Suppressor macrophage (primary cell): ENCODE measurements at regions not wholly inside any gene's neighbourhood (a gene's known extent, or its start where the extent isn't known, plus 50 kb on each side); places are given as distances from the start of the nearest gene placed in this dataset.

Experiments
- DNase-seq, 4 experiments: peaks; one replicate each; pipeline ENCODE4 v3.0.0-alpha.2; 2020 to 2022

GRCh38 chr5:24805230-24805629, 160.5 kb upstream of the CDH10 start:
- DNase-seq: no peak

- DNase-seq: no peak
These were observed 159.5 kb upstream of the CDH10 start for GRCh38 chr5:24804221-24804681.

GRCh38 chr5:24791326-24791725, 146.5 kb upstream of the CDH10 start:
- no peak for DNase-seq

- no peak for DNase-seq
These were observed 145.0 kb upstream of the CDH10 start for GRCh38 chr5:24789611-24790351.

- DNase-seq: no peak
These were observed 144.2 kb upstream of the CDH10 start for GRCh38 chr5:24788829-24789514.

GRCh38 chr5:24786108-24786507, 141.3 kb upstream of the CDH10 start:
- no peak for DNase-seq

- DNase-seq: no peak
These were observed 138.8 kb upstream of the CDH10 start for GRCh38 chr5:24783596-24783995.

GRCh38 chr5:24777392-24777791, 132.6 kb upstream of the CDH10 start:
- no peak for DNase-seq

GRCh38 chr5:24773261-24773660, 128.5 kb upstream of the CDH10 start:
- DNase-seq: no peak

GRCh38 chr5:24767086-24767485, 122.3 kb upstream of the CDH10 start:
- DNase-seq: no peak

- DNase-seq: no peak
These were observed 120.4 kb upstream of the CDH10 start for GRCh38 chr5:24765219-24765618.

- DNase-seq: no peak
These were observed 105.6 kb upstream of the CDH10 start for GRCh38 chr5:24750355-24750754.

- DNase-seq: no peak
These were observed 104.9 kb upstream of the CDH10 start for GRCh38 chr5:24749701-24750100.

GRCh38 chr5:24747327-24747726, 102.5 kb upstream of the CDH10 start:
- DNase-seq: no peak

GRCh38 chr5:24742334-24742733, 97.6 kb upstream of the CDH10 start:
- no peak for DNase-seq

GRCh38 chr5:24737163-24737562, 92.4 kb upstream of the CDH10 start:
- no peak for DNase-seq

- DNase-seq: no peak
These were observed 90.5 kb upstream of the CDH10 start for GRCh38 chr5:24735284-24735683.

- DNase-seq: no peak
These were observed 87.4 kb upstream of the CDH10 start for GRCh38 chr5:24732184-24732583.

- DNase-seq: no peak
These were observed 76.0 kb upstream of the CDH10 start for GRCh38 chr5:24720743-24721142.

GRCh38 chr5:24714746-24715145, 70.0 kb upstream of the CDH10 start:
- DNase-seq: no peak

GRCh38 chr5:24712947-24713346, 68.2 kb upstream of the CDH10 start:
- no peak for DNase-seq

- DNase-seq: no peak
These were observed 67.3 kb upstream of the CDH10 start for GRCh38 chr5:24712047-24712446.

- no peak for DNase-seq
These were observed 59.2 kb upstream of the CDH10 start for GRCh38 chr5:24703934-24704333.
